Thyroid gland (tissue), 4 donors: ENCODE measurements at regions not wholly inside any gene's neighbourhood (a gene's known extent, or its start where the extent isn't known, plus 50 kb on each side); places are given as distances from the start of the nearest gene placed in this dataset.

Experiments
- CTCF ChIP-seq, 6 experiments: fragments of 200-600 bp in 3 of 6; fragments of 450-650 bp in 3 of 6; sonication (generic) in 3 of 6; IDR thresholded peaks; one replicate each; pipeline ENCODE4 v1.5.1; 2016 to 2019; ENCODE audit warnings: antibody characterized with exemption in 6 of 6, mild to moderate bottlenecking in 2 of 6, inconsistent platforms in 1 of 6, moderate library complexity in 1 of 6
- POLR2A ChIP-seq, 2 donors: fragments of 450-650 bp; IDR thresholded peaks; one replicate each; pipeline ENCODE4 v1.6.1; 2017; ENCODE audit warnings: antibody characterized with exemption in 2 of 2, mild to moderate bottlenecking in 2 of 2, moderate library complexity in 1 of 2

GRCh38 chr4:186949847-186950246 is 226.2 kb upstream of the FAT1 start:
- TF ChIP-seq CTCF (IDR thresholded peaks at IDR 0.05) (no peak), POLR2A (IDR thresholded peaks at IDR 0.05) (no peak)
